ENCODE measurements at regions not wholly inside any gene's neighbourhood (a gene's known extent, or its start where the extent isn't known, plus 50 kb on each side); places are given as distances from the start of the nearest gene placed in this dataset.

- TF ChIP-seq ATF1 (CRISPR knock-in tag; IDR thresholded peaks at IDR 0.05) (no peak), POLR2A (IDR thresholded peaks at IDR 0.05; ENCODE audit: insufficient read depth in 1 of 2, low read depth in 2 of 2, low read length in 2 of 2) (no peak), GABPA (IDR thresholded peaks at IDR 0.05; ENCODE audit: low read depth, low read length) (no peak), GABPA (CRISPR knock-in tag; IDR thresholded peaks at IDR 0.05; ENCODE audit: low read depth) (no peak), TFAP4 (IDR thresholded peaks at IDR 0.05; ENCODE audit: borderline replicate concordance, low read depth) (no peak), CTCF (CRISPR knock-in tag; IDR thresholded peaks at IDR 0.05) (no peak), KLF6 (CRISPR knock-in tag; IDR thresholded peaks at IDR 0.05) (no peak), GPN1 (CRISPR knock-in tag; IDR thresholded peaks at IDR 0.05; ENCODE audit: borderline replicate concordance) (no peak), SKI (IDR thresholded peaks at IDR 0.05; ENCODE audit: partially characterized antibody) (no peak)
Measured at GRCh38 chr9:27967210-27967609, 393.9 kb upstream of the C9orf72 start.
